HEK293 (cell line): ENCODE measurements at regions not wholly inside any gene's neighbourhood (a gene's known extent, or its start where the extent isn't known, plus 50 kb on each side); places are given as distances from the start of the nearest gene placed in this dataset.

Experiments
- CTCF ChIA-PET: fragments of 350-600 bp; formaldehyde crosslinking; extraction: SDS; loops from one replicate; lab custom pipeline; 2021; ENCODE audit warnings: antibody characterized with exemption; lab: Yijun Ruan, JAX
- POLR2A ChIA-PET: fragments of 300-600 bp; formaldehyde crosslinking; extraction: SDS; loops from one replicate; lab custom pipeline; 2020; ENCODE audit warnings: antibody characterized with exemption, inconsistent platforms; lab: Yijun Ruan, JAX
- H3K27ac ChIP-seq: fragments of 200-500 bp; sonication (Bioruptor generic); 2 replicates; pipeline ENCODE4 v1.5.1; 2014; ENCODE audit warnings: low read depth, low read length, control low read depth, inconsistent platforms; ENCODE audit errors: extremely low read depth
- H3K36me3 ChIP-seq, 2 experiments: fragments of 200-500 bp in 1 of 2; sonication (Bioruptor generic) in 1 of 2; 1 replicate in 1 of 2; 2 replicates in 1 of 2; pipeline ENCODE4 v1.5.1; 2014 to 2017; ENCODE audit warnings: inconsistent platforms in 2 of 2, low read length in 2 of 2; ENCODE audit not compliant: control insufficient read depth in 2 of 2, insufficient read depth in 1 of 2
- H3K4me1 ChIP-seq: fragments of 200-500 bp; sonication (Bioruptor generic); 2 replicates; pipeline ENCODE4 v1.5.1; 2014; ENCODE audit warnings: mild to moderate bottlenecking, low read length, inconsistent platforms; ENCODE audit not compliant: control insufficient read depth, insufficient read depth
- H3K4me3 ChIP-seq: 2 replicates; pipeline ENCODE4 v1.5.1; 2011; ENCODE audit warnings: low read depth, mild to moderate bottlenecking, control low read depth, low read length, moderate library complexity
- H3K9me3 ChIP-seq: fragments of 200-500 bp; sonication (Bioruptor generic); 2 replicates; pipeline ENCODE4 v1.5.1; 2014; ENCODE audit warnings: low read depth, low read length, inconsistent platforms; ENCODE audit not compliant: control insufficient read depth, insufficient read depth
- GLI2 ChIP-seq: fragments of 450-650 bp; formaldehyde crosslinking; IDR thresholded peaks from 2 replicates; pipeline ENCODE4; 2017; ENCODE audit warnings: missing biosample characterization, missing genetic modification characterization, low read depth, borderline replicate concordance
- RBAK ChIP-seq: fragments of 450-650 bp; formaldehyde crosslinking; IDR thresholded peaks from 2 replicates; pipeline ENCODE4 v1.5.1; 2016; ENCODE audit warnings: missing biosample characterization, missing genetic modification characterization
- SETDB1 ChIP-seq: IDR thresholded peaks from one replicate; pipeline ENCODE4 v1.6.1; 2017; ENCODE audit warnings: mild to moderate bottlenecking, low read length, moderate library complexity, mixed read lengths; ENCODE audit not compliant: insufficient read length
- ZBTB8A ChIP-seq: fragments of 450-650 bp; formaldehyde crosslinking; IDR thresholded peaks from 2 replicates; pipeline ENCODE4 v1.5.1; 2016; ENCODE audit warnings: missing biosample characterization, missing genetic modification characterization
- ZFP37 ChIP-seq: fragments of 450-650 bp; formaldehyde crosslinking; IDR thresholded peaks from 2 replicates; pipeline ENCODE4 v1.5.1; 2016; ENCODE audit warnings: missing biosample characterization, missing genetic modification characterization
- ZNF132 ChIP-seq: fragments of 450-650 bp; formaldehyde crosslinking; IDR thresholded peaks from 2 replicates; pipeline ENCODE4 v1.5.1; 2017; ENCODE audit warnings: missing biosample characterization, missing genetic modification characterization, borderline replicate concordance
- ZNF133 ChIP-seq: fragments of 450-650 bp; formaldehyde crosslinking; IDR thresholded peaks from 2 replicates; pipeline ENCODE4 v1.5.1; 2016; ENCODE audit warnings: missing biosample characterization, missing genetic modification characterization
- ZNF155 ChIP-seq: fragments of 450-650 bp; formaldehyde crosslinking; IDR thresholded peaks from 2 replicates; pipeline ENCODE4 v1.5.1; 2016; ENCODE audit warnings: missing biosample characterization, missing genetic modification characterization
- ZNF394 ChIP-seq: fragments of 450-650 bp; formaldehyde crosslinking; IDR thresholded peaks from 2 replicates; pipeline ENCODE4 v1.5.1; 2016; ENCODE audit warnings: missing biosample characterization, missing genetic modification characterization, mild to moderate bottlenecking, moderate library complexity, borderline replicate concordance
- ZNF530 ChIP-seq: fragments of 450-650 bp; formaldehyde crosslinking; IDR thresholded peaks from 2 replicates; pipeline ENCODE4 v1.5.1; 2016; ENCODE audit warnings: low read depth, missing biosample characterization, missing genetic modification characterization
- ZNF555 ChIP-seq: fragments of 450-650 bp; formaldehyde crosslinking; conservative IDR thresholded peaks from 2 replicates; pipeline ENCODE4 v1.5.1; 2017; ENCODE audit warnings: missing biosample characterization, mild to moderate bottlenecking, missing genetic modification characterization, inconsistent platforms
- ZNF747 ChIP-seq: fragments of 450-650 bp; formaldehyde crosslinking; IDR thresholded peaks from 2 replicates; pipeline ENCODE4 v1.5.1; 2016; ENCODE audit warnings: missing biosample characterization, missing genetic modification characterization
- ZNF76 ChIP-seq: fragments of 450-650 bp; formaldehyde crosslinking; IDR thresholded peaks from 2 replicates; pipeline ENCODE4; 2016; ENCODE audit warnings: low read depth, missing biosample characterization, missing genetic modification characterization, borderline replicate concordance
- ZNF776 ChIP-seq: fragments of 450-650 bp; formaldehyde crosslinking; IDR thresholded peaks from 2 replicates; pipeline ENCODE4 v1.5.0; 2017; ENCODE audit warnings: missing biosample characterization, missing genetic modification characterization, borderline replicate concordance
- ZNF843 ChIP-seq: fragments of 450-650 bp; formaldehyde crosslinking; IDR thresholded peaks from 2 replicates; pipeline ENCODE4 v1.5.1; 2016; ENCODE audit warnings: missing biosample characterization, missing genetic modification characterization
- TF ChIP-seq, protein P1 (sequence below): fragments of 450-650 bp; IDR thresholded peaks from 2 replicates; pipeline ENCODE4 v1.5.1; 2018; ENCODE audit warnings: missing biosample characterization, missing genetic modification characterization
- TF ChIP-seq, protein P2 (sequence below): fragments of 450-650 bp; formaldehyde crosslinking; IDR thresholded peaks from 2 replicates; pipeline ENCODE4; 2016; ENCODE audit warnings: missing biosample characterization, missing genetic modification characterization
- TF ChIP-seq, protein P3 (sequence below): fragments of 450-650 bp; formaldehyde crosslinking; IDR thresholded peaks from 2 replicates; pipeline ENCODE4 v1.5.1; 2017; ENCODE audit warnings: missing biosample characterization, missing genetic modification characterization

DNA sequence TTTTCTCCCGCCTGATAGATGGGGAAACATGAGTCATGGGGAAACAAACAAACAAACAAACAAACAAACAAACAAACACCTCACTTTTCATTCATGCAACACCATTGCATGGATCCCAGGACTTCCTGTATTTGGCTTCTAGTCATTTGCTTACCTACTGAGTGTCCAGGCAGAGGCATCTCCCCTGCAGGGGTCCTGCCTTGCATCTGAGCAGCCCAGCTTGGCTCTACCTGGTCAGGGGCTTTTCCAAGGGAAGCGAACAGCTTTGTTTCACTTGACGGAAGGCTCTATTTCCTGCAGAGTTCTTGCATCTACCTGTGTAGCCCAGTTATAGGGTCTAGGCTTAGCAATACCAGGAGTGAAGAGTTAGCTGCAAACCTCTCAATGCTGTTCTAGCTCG, 374.2 kb downstream of the GATA3 start (continued):
- no peak for TF ChIP-seq ZNF555 (tag by site-specific recombination)
- TF ChIP-seq ZBTB8A, result no peak
- no peak for TF ChIP-seq ZNF155 (tag by site-specific recombination)
- no peak for TF ChIP-seq ZNF394 (tag by site-specific recombination)
- TF ChIP-seq, all 188 proteins: peak for 0

DNA sequence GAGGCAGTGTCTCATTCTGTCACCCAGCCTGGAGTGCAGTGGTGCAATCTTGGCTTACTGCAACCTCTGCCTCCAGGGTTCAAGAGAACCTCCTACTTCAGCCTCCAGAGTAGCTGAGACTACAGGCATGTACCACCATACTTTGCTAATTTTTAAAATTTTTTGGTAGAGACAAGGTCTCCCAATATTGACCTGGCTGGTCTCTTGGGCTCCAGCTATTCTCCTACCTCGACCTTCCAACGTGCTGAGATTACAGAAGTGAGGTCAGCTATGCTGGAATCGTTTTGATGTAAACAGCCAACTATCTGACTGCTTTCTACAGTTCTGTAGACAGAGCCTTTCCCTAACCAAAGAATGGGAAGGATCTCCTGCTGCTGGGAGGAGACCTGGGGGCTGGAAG, 375.8 kb downstream of the GATA3 start:
- no peaks in the 10 kb centered on the region for H3K4me1 ChIP-seq
- H3K4me3 ChIP-seq, result no peak overlapping the region
- no peak overlapping the region for H3K27ac ChIP-seq
- ChIA-PET POLR2A (interaction anchor here (0.6 to 1.0 kb wide), 2 partner anchors 9 to 1638 kb away, joined by 3 to 4 read pairs; no protein-coding TSS in a partner anchor), CTCF (interaction anchor here (0.9 kb wide), 1 partner anchor 13 kb away, joined by 4 read pairs; no protein-coding TSS in a partner anchor)
- no peak for TF ChIP-seq ZNF776 (tag by site-specific recombination)
- no peak for TF ChIP-seq ZNF132 (tag by site-specific recombination)
- no peak for TF ChIP-seq ZFP37 (tag by site-specific recombination)
- no peak for TF ChIP-seq ZNF843
- no peak for TF ChIP-seq ZNF133
- no peak for TF ChIP-seq SETDB1
- no peak for TF ChIP-seq ZNF747 (tag by site-specific recombination)
- H3K36me3 ChIP-seq, result no peaks in the 10 kb centered on the region
- H3K9me3 ChIP-seq, result no peaks in the 10 kb centered on the region

DNA sequence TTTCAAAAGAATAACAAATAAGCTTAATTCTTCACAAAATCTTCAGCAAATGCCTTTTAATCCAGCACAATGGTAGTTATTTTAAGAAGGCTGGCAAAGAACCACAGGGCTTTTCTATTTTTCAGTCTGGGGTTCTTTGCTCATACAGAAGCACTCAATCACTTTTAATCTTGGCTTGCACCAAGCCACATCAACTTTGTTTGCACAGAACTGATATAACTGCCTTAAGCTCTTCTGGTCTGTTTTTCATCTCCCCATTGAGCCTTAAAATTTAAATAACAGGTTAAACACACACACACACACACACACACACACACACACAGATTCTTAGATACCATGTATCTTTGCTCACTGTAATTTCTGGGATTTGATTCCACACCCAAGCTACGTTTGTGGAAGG, 377.0 kb downstream of the GATA3 start:
- H3K27ac ChIP-seq, result no peak overlapping the region
- H3K9me3 ChIP-seq, result no peaks in the 10 kb centered on the region
- H3K4me3 ChIP-seq, result no peak overlapping the region
- ChIA-PET CTCF (no interaction called here), POLR2A (interaction anchor here (0.7 kb wide), 1 partner anchor 853 kb away, joined by 4 read pairs; no protein-coding TSS in a partner anchor)
- TF ChIP-seq GLI2 (tag by site-specific recombination), result no peak
- TF ChIP-seq ZNF555 (tag by site-specific recombination), result no peak
- TF ChIP-seq ZNF530, result no peak
- no peak for TF ChIP-seq RBAK (tag by site-specific recombination)
- TF ChIP-seq ZNF76 (tag by site-specific recombination), result no peak
- TF ChIP-seq, protein P1, sequence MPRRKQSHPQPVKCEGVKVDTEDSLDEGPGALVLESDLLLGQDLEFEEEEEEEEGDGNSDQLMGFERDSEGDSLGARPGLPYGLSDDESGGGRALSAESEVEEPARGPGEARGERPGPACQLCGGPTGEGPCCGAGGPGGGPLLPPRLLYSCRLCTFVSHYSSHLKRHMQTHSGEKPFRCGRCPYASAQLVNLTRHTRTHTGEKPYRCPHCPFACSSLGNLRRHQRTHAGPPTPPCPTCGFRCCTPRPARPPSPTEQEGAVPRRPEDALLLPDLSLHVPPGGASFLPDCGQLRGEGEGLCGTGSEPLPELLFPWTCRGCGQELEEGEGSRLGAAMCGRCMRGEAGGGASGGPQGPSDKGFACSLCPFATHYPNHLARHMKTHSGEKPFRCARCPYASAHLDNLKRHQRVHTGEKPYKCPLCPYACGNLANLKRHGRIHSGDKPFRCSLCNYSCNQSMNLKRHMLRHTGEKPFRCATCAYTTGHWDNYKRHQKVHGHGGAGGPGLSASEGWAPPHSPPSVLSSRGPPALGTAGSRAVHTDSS (tag by site-specific recombination), result no peak
- TF ChIP-seq, protein P2, sequence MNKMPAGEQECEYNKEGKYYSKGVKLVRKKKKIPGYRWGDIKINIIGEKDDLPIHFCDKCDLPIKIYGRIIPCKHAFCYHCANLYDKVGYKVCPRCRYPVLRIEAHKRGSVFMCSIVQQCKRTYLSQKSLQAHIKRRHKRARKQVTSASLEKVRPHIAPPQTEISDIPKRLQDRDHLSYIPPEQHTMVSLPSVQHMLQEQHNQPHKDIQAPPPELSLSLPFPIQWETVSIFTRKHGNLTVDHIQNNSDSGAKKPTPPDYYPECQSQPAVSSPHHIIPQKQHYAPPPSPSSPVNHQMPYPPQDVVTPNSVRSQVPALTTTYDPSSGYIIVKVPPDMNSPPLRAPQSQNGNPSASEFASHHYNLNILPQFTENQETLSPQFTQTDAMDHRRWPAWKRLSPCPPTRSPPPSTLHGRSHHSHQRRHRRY (tag by site-specific recombination), result no peak
- TF ChIP-seq, protein P3, sequence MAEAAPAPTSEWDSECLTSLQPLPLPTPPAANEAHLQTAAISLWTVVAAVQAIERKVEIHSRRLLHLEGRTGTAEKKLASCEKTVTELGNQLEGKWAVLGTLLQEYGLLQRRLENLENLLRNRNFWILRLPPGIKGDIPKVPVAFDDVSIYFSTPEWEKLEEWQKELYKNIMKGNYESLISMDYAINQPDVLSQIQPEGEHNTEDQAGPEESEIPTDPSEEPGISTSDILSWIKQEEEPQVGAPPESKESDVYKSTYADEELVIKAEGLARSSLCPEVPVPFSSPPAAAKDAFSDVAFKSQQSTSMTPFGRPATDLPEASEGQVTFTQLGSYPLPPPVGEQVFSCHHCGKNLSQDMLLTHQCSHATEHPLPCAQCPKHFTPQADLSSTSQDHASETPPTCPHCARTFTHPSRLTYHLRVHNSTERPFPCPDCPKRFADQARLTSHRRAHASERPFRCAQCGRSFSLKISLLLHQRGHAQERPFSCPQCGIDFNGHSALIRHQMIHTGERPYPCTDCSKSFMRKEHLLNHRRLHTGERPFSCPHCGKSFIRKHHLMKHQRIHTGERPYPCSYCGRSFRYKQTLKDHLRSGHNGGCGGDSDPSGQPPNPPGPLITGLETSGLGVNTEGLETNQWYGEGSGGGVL (tag by site-specific recombination), result no peak
- no peaks in the 10 kb centered on the region for H3K36me3 ChIP-seq
- H3K4me1 ChIP-seq, result no peaks in the 10 kb centered on the region
